HCT116 (cell line): ENCODE measurements at regions not wholly inside any gene's neighbourhood (a gene's known extent, or its start where the extent isn't known, plus 50 kb on each side); places are given as distances from the start of the nearest gene placed in this dataset.

Experiments
- CEBPB ChIP-seq: IDR thresholded peaks from 2 replicates; pipeline ENCODE4 v1.6.1; 2012; ENCODE audit warnings: low read depth
- ELF1 ChIP-seq: IDR thresholded peaks from 2 replicates; pipeline ENCODE4 v1.6.1; 2012; ENCODE audit warnings: low read depth, borderline replicate concordance
- EZH2 ChIP-seq: fragments of 200-600 bp; sonication (generic); IDR thresholded peaks from 2 replicates; pipeline ENCODE4 v1.6.1; 2017; ENCODE audit warnings: antibody characterized with exemption, mixed run types
- POLR2A ChIP-seq: IDR thresholded peaks from 2 replicates; pipeline ENCODE4 v1.7.0; 2011; ENCODE audit warnings: borderline replicate concordance; ENCODE audit not compliant: insufficient read depth, insufficient read length; ENCODE audit errors: extremely low read depth
- POLR2AphosphoS5 ChIP-seq: IDR thresholded peaks from 2 replicates; pipeline ENCODE4 v1.6.1; 2011; ENCODE audit warnings: mild to moderate bottlenecking, low read depth, low read length, moderate library complexity
- RAD21 ChIP-seq: IDR thresholded peaks from 2 replicates; pipeline ENCODE4 v1.6.1; 2012; ENCODE audit warnings: low read depth, mild to moderate bottlenecking
- SP1 ChIP-seq: IDR thresholded peaks from 2 replicates; pipeline ENCODE4 v1.6.1; 2012; ENCODE audit warnings: low read depth
- TCF7L2 ChIP-seq: IDR thresholded peaks from 2 replicates; pipeline ENCODE4 v1.7.0; 2011; ENCODE audit warnings: borderline replicate concordance, inconsistent platforms; ENCODE audit not compliant: insufficient read depth, insufficient read length; ENCODE audit errors: extremely low read depth
- YY1 ChIP-seq: IDR thresholded peaks from 2 replicates; pipeline ENCODE4 v1.6.1; 2011; ENCODE audit warnings: low read length, low read depth, moderate library complexity, mild to moderate bottlenecking; ENCODE audit not compliant: insufficient replicate concordance; ENCODE audit errors: extremely low read depth
- ZNF274 ChIP-seq: fragments of 200-500 bp; sonication (Bioruptor generic); IDR thresholded peaks from 2 replicates; pipeline ENCODE4 v1.6.1; 2014; ENCODE audit warnings: mild to moderate bottlenecking, low read depth, low read length, inconsistent platforms
- TF ChIP-seq, protein P1 (sequence below), 3 experiments: fragments of 200-600 bp in 1 of 3; sonication (generic) in 1 of 3; IDR thresholded peaks in 2 of 3; conservative IDR thresholded peaks in 1 of 3; 2 replicates each; pipeline ENCODE4 v1.5.1; 2012 to 2017; ENCODE audit warnings: low read depth in 2 of 3, low read length in 2 of 3, antibody characterized with exemption in 1 of 3, borderline replicate concordance in 1 of 3, control low read depth in 1 of 3, mild to moderate bottlenecking in 1 of 3, mixed read lengths in 1 of 3, mixed run types in 1 of 3, moderate library complexity in 1 of 3; ENCODE audit not compliant: insufficient read depth in 1 of 3
- TF ChIP-seq, protein P2 (sequence below): IDR thresholded peaks from 2 replicates; pipeline ENCODE4 v1.6.1; 2012
- TF ChIP-seq, protein P3 (sequence below): IDR thresholded peaks from 2 replicates; pipeline ENCODE4 v1.6.1; 2012; ENCODE audit warnings: low read depth
- TF ChIP-seq, protein P4 (sequence below): IDR thresholded peaks from 2 replicates; pipeline ENCODE4 v1.6.1; 2012

DNA sequence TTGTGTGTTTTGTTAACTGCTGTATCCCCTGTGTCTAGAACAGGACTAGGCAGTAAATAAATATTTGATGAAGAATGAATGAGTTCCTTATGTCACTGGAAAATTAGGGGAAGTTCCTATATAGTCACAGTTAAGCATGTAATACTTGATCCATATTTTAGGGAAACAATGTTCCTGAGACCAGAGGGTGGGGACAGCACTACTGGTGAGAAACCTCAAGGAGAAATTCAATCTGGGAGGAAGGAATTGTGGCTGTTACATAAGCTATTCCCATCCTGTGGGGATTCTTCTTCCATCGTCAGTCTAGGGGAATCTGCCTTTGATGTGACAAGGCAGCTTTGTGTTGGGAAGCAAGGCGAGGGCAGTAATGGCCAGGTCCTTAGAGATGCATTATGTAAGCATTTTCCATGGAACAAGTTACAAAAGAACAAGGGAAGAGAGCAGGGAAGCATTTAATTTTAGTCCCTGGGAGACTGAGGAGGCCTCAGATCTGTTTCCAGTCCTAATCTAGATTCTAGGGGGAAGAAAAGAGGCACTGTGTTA, 219.3 kb upstream of the TTC14 start:
- TF ChIP-seq, protein P1, sequence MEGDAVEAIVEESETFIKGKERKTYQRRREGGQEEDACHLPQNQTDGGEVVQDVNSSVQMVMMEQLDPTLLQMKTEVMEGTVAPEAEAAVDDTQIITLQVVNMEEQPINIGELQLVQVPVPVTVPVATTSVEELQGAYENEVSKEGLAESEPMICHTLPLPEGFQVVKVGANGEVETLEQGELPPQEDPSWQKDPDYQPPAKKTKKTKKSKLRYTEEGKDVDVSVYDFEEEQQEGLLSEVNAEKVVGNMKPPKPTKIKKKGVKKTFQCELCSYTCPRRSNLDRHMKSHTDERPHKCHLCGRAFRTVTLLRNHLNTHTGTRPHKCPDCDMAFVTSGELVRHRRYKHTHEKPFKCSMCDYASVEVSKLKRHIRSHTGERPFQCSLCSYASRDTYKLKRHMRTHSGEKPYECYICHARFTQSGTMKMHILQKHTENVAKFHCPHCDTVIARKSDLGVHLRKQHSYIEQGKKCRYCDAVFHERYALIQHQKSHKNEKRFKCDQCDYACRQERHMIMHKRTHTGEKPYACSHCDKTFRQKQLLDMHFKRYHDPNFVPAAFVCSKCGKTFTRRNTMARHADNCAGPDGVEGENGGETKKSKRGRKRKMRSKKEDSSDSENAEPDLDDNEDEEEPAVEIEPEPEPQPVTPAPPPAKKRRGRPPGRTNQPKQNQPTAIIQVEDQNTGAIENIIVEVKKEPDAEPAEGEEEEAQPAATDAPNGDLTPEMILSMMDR (IDR thresholded peaks at IDR 0.05 in 2 of 3, conservative IDR thresholded peaks at IDR 0.05 in 1 of 3; ENCODE audit: borderline replicate concordance in 1 of 3, insufficient read depth in 1 of 3, low read depth in 2 of 3, low read length in 2 of 3): no peak
- TF ChIP-seq EZH2 (no peak), ELF1 (no peak), TCF7L2 (no peak), POLR2A (no peak), RAD21 (no peak), POLR2AphosphoS5 (no peak), CEBPB (no peak), ZNF274 (no peak), YY1 (no peak), SP1 (no peak)
- TF ChIP-seq, protein P2, sequence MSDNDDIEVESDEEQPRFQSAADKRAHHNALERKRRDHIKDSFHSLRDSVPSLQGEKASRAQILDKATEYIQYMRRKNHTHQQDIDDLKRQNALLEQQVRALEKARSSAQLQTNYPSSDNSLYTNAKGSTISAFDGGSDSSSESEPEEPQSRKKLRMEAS: no peak
- TF ChIP-seq, protein P3, sequence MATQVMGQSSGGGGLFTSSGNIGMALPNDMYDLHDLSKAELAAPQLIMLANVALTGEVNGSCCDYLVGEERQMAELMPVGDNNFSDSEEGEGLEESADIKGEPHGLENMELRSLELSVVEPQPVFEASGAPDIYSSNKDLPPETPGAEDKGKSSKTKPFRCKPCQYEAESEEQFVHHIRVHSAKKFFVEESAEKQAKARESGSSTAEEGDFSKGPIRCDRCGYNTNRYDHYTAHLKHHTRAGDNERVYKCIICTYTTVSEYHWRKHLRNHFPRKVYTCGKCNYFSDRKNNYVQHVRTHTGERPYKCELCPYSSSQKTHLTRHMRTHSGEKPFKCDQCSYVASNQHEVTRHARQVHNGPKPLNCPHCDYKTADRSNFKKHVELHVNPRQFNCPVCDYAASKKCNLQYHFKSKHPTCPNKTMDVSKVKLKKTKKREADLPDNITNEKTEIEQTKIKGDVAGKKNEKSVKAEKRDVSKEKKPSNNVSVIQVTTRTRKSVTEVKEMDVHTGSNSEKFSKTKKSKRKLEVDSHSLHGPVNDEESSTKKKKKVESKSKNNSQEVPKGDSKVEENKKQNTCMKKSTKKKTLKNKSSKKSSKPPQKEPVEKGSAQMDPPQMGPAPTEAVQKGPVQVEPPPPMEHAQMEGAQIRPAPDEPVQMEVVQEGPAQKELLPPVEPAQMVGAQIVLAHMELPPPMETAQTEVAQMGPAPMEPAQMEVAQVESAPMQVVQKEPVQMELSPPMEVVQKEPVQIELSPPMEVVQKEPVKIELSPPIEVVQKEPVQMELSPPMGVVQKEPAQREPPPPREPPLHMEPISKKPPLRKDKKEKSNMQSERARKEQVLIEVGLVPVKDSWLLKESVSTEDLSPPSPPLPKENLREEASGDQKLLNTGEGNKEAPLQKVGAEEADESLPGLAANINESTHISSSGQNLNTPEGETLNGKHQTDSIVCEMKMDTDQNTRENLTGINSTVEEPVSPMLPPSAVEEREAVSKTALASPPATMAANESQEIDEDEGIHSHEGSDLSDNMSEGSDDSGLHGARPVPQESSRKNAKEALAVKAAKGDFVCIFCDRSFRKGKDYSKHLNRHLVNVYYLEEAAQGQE: no peak
- TF ChIP-seq, protein P4, sequence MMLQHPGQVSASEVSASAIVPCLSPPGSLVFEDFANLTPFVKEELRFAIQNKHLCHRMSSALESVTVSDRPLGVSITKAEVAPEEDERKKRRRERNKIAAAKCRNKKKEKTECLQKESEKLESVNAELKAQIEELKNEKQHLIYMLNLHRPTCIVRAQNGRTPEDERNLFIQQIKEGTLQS: no peak
